HEK293 (cell line): ENCODE measurements at regions not wholly inside any gene's neighbourhood (a gene's known extent, or its start where the extent isn't known, plus 50 kb on each side); places are given as distances from the start of the nearest gene placed in this dataset.

Experiments
- CTCF ChIA-PET: fragments of 350-600 bp; formaldehyde crosslinking; extraction: SDS; loops from one replicate; lab custom pipeline; 2021; ENCODE audit warnings: antibody characterized with exemption; lab: Yijun Ruan, JAX
- POLR2A ChIA-PET: fragments of 300-600 bp; formaldehyde crosslinking; extraction: SDS; loops from one replicate; lab custom pipeline; 2020; ENCODE audit warnings: antibody characterized with exemption, inconsistent platforms; lab: Yijun Ruan, JAX
- H3K27ac ChIP-seq: fragments of 200-500 bp; sonication (Bioruptor generic); 2 replicates; pipeline ENCODE4 v1.5.1; 2014; ENCODE audit warnings: low read depth, low read length, control low read depth, inconsistent platforms; ENCODE audit errors: extremely low read depth
- H3K36me3 ChIP-seq, 2 experiments: fragments of 200-500 bp in 1 of 2; sonication (Bioruptor generic) in 1 of 2; 1 replicate in 1 of 2; 2 replicates in 1 of 2; pipeline ENCODE4 v1.5.1; 2014 to 2017; ENCODE audit warnings: inconsistent platforms in 2 of 2, low read length in 2 of 2; ENCODE audit not compliant: control insufficient read depth in 2 of 2, insufficient read depth in 1 of 2
- H3K4me1 ChIP-seq: fragments of 200-500 bp; sonication (Bioruptor generic); 2 replicates; pipeline ENCODE4 v1.5.1; 2014; ENCODE audit warnings: mild to moderate bottlenecking, low read length, inconsistent platforms; ENCODE audit not compliant: control insufficient read depth, insufficient read depth
- H3K4me3 ChIP-seq: 2 replicates; pipeline ENCODE4 v1.5.1; 2011; ENCODE audit warnings: low read depth, mild to moderate bottlenecking, control low read depth, low read length, moderate library complexity
- H3K9me3 ChIP-seq: fragments of 200-500 bp; sonication (Bioruptor generic); 2 replicates; pipeline ENCODE4 v1.5.1; 2014; ENCODE audit warnings: low read depth, low read length, inconsistent platforms; ENCODE audit not compliant: control insufficient read depth, insufficient read depth
- CTCF ChIP-seq: fragments of 450-650 bp; formaldehyde crosslinking; IDR thresholded peaks from 2 replicates; pipeline ENCODE4 v1.5.1; 2016; ENCODE audit warnings: missing biosample characterization, missing genetic modification characterization
- EGR2 ChIP-seq: fragments of 450-650 bp; formaldehyde crosslinking; IDR thresholded peaks from 2 replicates; pipeline ENCODE4 v1.5.1; 2016; ENCODE audit warnings: low read depth, missing biosample characterization, missing genetic modification characterization
- GLI4 ChIP-seq: fragments of 450-650 bp; formaldehyde crosslinking; IDR thresholded peaks from 2 replicates; pipeline ENCODE4 v1.5.1; 2016; ENCODE audit warnings: missing biosample characterization, missing genetic modification characterization
- GLIS1 ChIP-seq: fragments of 450-650 bp; formaldehyde crosslinking; IDR thresholded peaks from 2 replicates; pipeline ENCODE4 v1.5.1; 2016; ENCODE audit warnings: missing biosample characterization, missing genetic modification characterization
- MEIS1 ChIP-seq: sonication (generic); formaldehyde crosslinking; IDR thresholded peaks from 2 replicates; pipeline ENCODE4 v1.8.1; 2022; ENCODE audit warnings: missing genetic modification reagents, mild to moderate bottlenecking, borderline replicate concordance
- ZBTB20 ChIP-seq: fragments of 450-650 bp; formaldehyde crosslinking; IDR thresholded peaks from 2 replicates; pipeline ENCODE4 v1.5.1; 2016; ENCODE audit warnings: missing biosample characterization, missing genetic modification characterization
- ZBTB48 ChIP-seq: fragments of 450-650 bp; formaldehyde crosslinking; IDR thresholded peaks from 2 replicates; pipeline ENCODE4 v1.5.1; 2016; ENCODE audit warnings: missing biosample characterization, missing genetic modification characterization
- ZFP41 ChIP-seq: fragments of 450-650 bp; formaldehyde crosslinking; IDR thresholded peaks from 2 replicates; pipeline ENCODE4 v1.5.1; 2016; ENCODE audit warnings: missing biosample characterization, missing genetic modification characterization, borderline replicate concordance
- ZNF114 ChIP-seq: fragments of 450-650 bp; formaldehyde crosslinking; IDR thresholded peaks from 2 replicates; pipeline ENCODE4 v1.5.0; 2017; ENCODE audit warnings: missing biosample characterization, missing genetic modification characterization
- ZNF132 ChIP-seq: fragments of 450-650 bp; formaldehyde crosslinking; IDR thresholded peaks from 2 replicates; pipeline ENCODE4 v1.5.1; 2017; ENCODE audit warnings: missing biosample characterization, missing genetic modification characterization, borderline replicate concordance
- ZNF221 ChIP-seq: fragments of 450-650 bp; formaldehyde crosslinking; IDR thresholded peaks from 2 replicates; pipeline ENCODE4 v1.5.1; 2017; ENCODE audit warnings: missing biosample characterization, missing genetic modification characterization, borderline replicate concordance
- ZNF311 ChIP-seq: fragments of 450-650 bp; formaldehyde crosslinking; IDR thresholded peaks from 2 replicates; pipeline ENCODE4 v1.5.1; 2017; ENCODE audit warnings: missing biosample characterization, missing genetic modification characterization, borderline replicate concordance
- ZNF354C ChIP-seq: fragments of 450-650 bp; formaldehyde crosslinking; IDR thresholded peaks from 2 replicates; pipeline ENCODE4 v1.5.1; 2016; ENCODE audit warnings: missing biosample characterization, missing genetic modification characterization, low read depth, borderline replicate concordance
- ZNF529 ChIP-seq: fragments of 450-650 bp; formaldehyde crosslinking; IDR thresholded peaks from 2 replicates; pipeline ENCODE4 v1.5.1; 2017; ENCODE audit warnings: missing genetic modification characterization, missing biosample characterization; ENCODE audit not compliant: insufficient replicate concordance
- ZNF548 ChIP-seq: fragments of 450-650 bp; formaldehyde crosslinking; IDR thresholded peaks from 2 replicates; pipeline ENCODE4 v1.5.1; 2016; ENCODE audit warnings: missing biosample characterization, missing genetic modification characterization
- ZNF549 ChIP-seq: fragments of 450-650 bp; IDR thresholded peaks from 2 replicates; pipeline ENCODE4 v1.5.1; 2018; ENCODE audit warnings: missing biosample characterization, missing genetic modification characterization, mild to moderate bottlenecking, inconsistent platforms, moderate library complexity
- ZNF571 ChIP-seq: fragments of 450-650 bp; formaldehyde crosslinking; IDR thresholded peaks from 2 replicates; pipeline ENCODE4 v1.5.0; 2017; ENCODE audit warnings: missing biosample characterization, missing genetic modification characterization
- ZNF610 ChIP-seq: fragments of 450-650 bp; formaldehyde crosslinking; IDR thresholded peaks from 2 replicates; pipeline ENCODE4 v1.5.1; 2016; ENCODE audit warnings: missing biosample characterization, missing genetic modification characterization, borderline replicate concordance
- ZNF701 ChIP-seq: fragments of 450-650 bp; formaldehyde crosslinking; IDR thresholded peaks from 2 replicates; pipeline ENCODE4 v1.5.1; 2016; ENCODE audit warnings: missing biosample characterization, missing genetic modification characterization
- ZNF747 ChIP-seq: fragments of 450-650 bp; formaldehyde crosslinking; IDR thresholded peaks from 2 replicates; pipeline ENCODE4 v1.5.1; 2016; ENCODE audit warnings: missing biosample characterization, missing genetic modification characterization
- ZNF76 ChIP-seq: fragments of 450-650 bp; formaldehyde crosslinking; IDR thresholded peaks from 2 replicates; pipeline ENCODE4; 2016; ENCODE audit warnings: low read depth, missing biosample characterization, missing genetic modification characterization, borderline replicate concordance
- ZNF837 ChIP-seq: fragments of 450-650 bp; formaldehyde crosslinking; IDR thresholded peaks from 2 replicates; pipeline ENCODE4 v1.5.1; 2016; ENCODE audit warnings: missing biosample characterization, missing genetic modification characterization
- TF ChIP-seq, protein P1 (sequence below): fragments of 450-650 bp; formaldehyde crosslinking; IDR thresholded peaks from 2 replicates; pipeline ENCODE4 v1.5.1; 2016; ENCODE audit warnings: missing biosample characterization, missing genetic modification characterization
- TF ChIP-seq, protein P2 (sequence below): fragments of 450-650 bp; formaldehyde crosslinking; IDR thresholded peaks from 2 replicates; pipeline ENCODE4 v1.5.1; 2016; ENCODE audit warnings: missing biosample characterization, missing genetic modification characterization

- no peak overlapping the region for H3K27ac ChIP-seq
- H3K9me3 ChIP-seq, result no peaks in the 10 kb centered on the region
- no peak overlapping the region for H3K4me3 ChIP-seq
- TF ChIP-seq, protein P1, sequence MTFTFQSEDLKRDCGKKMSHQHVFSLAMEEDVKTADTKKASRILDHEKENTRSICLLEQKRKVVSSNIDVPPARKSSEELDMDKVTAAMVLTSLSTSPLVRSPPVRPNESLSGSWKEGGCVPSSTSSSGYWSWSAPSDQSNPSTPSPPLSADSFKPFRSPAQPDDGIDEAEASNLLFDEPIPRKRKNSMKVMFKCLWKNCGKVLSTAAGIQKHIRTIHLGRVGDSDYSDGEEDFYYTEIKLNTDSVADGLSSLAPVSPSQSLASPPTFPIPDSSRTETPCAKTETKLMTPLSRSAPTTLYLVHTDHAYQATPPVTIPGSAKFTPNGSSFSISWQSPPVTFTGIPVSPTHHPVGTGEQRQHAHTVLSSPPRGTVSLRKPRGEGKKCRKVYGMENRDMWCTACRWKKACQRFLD (tag by site-specific recombination), result no peak
- no peak for TF ChIP-seq ZNF571
- no peaks in the 10 kb centered on the region for H3K4me1 ChIP-seq
- POLR2A ChIA-PET, result no interaction called here
- no peaks in the 10 kb centered on the region for H3K36me3 ChIP-seq
- CTCF ChIA-PET, result no interaction called here
Measured at GRCh38 chr4:31702326-31702725, 982.2 kb downstream of the PCDH7 start.

DNA sequence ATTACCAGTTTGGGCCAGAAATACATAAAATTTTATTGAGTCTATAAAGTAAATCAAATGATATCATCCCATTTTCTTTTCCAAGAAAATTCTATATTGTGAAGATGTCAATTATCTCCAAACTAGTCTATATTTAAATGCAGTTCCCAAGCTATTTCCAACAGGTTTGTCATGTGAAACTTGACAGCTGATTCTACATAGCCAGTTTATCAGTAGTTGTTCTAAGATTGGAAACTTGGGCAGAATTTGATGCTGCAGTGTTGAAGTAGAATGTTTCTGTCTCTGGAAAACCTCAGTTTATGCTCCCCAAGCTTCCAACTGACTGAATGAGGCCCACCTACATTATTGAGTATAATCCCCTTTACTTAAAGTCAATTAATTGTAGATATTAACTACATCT is 994.1 kb downstream of the PCDH7 start:
- POLR2A ChIA-PET, result no interaction called here
- CTCF ChIA-PET, result no interaction called here

DNA sequence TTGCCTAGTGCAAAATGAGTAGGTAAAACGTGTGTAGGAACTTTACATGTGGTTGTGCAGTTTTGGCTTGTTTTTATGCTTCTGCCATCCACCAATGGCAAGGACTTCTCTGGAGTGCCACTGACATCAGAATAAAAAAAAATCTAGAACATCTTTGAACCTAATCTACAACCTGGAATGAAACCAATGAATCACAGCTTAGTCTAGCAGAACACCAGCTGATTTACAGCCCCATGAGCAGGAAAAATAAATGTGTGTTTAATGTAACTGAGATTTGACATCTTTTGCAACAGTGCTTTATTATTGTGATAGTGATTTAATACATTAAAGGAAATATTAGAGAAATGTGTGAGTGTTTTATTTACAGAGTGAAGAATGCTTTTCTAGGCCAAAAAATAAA is 995.1 kb downstream of the PCDH7 start:
- CTCF ChIA-PET, result interaction anchor here (0.7 kb wide), 1 partner anchor 1352 kb away, joined by 3 read pairs; no protein-coding TSS in a partner anchor
- POLR2A ChIA-PET, result no interaction called here

More for the DNA sequence above, 994.1 kb downstream of the PCDH7 start:
- Histone ChIP-seq H3K4me3 (no peak overlapping the region), H3K4me1 (no peaks in the 10 kb centered on the region), H3K27ac (no peak overlapping the region), H3K9me3 (no peaks in the 10 kb centered on the region), H3K36me3 (no peaks in the 10 kb centered on the region)
- TF ChIP-seq ZNF221 (tag by site-specific recombination) (no peak), ZNF549 (tag by site-specific recombination) (no peak)

DNA sequence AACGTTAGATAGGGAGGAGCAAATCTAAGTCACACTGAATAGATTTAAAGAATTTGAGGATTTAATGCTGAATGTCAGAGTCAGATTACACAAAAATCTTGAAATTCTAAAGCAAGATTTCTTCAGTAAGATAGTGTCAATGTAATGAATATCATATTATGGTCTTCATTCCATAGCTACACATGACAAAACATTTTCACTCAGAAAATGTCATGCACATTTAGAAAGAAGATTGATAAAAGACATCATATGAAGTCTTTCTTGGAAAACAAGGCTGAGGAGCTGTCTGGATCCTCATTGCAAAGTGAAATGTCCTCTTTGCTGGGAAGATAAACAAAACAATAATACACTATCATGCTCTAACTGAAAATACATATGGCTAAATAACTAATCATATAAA is 1006.9 kb downstream of the PCDH7 start:
- no peaks in the 10 kb centered on the region for H3K4me1 ChIP-seq
- ChIA-PET POLR2A (no interaction called here), CTCF (interaction anchor here (1.1 kb wide), 1 partner anchor 26 kb away, joined by 3 read pairs; no protein-coding TSS in a partner anchor)
- no peak overlapping the region for H3K27ac ChIP-seq
- no peaks in the 10 kb centered on the region for H3K9me3 ChIP-seq
- no peaks in the 10 kb centered on the region for H3K36me3 ChIP-seq
- no peak overlapping the region for H3K4me3 ChIP-seq
- TF ChIP-seq ZNF529 (tag by site-specific recombination) (no peak), ZNF132 (no peak)
- TF ChIP-seq, protein P2, sequence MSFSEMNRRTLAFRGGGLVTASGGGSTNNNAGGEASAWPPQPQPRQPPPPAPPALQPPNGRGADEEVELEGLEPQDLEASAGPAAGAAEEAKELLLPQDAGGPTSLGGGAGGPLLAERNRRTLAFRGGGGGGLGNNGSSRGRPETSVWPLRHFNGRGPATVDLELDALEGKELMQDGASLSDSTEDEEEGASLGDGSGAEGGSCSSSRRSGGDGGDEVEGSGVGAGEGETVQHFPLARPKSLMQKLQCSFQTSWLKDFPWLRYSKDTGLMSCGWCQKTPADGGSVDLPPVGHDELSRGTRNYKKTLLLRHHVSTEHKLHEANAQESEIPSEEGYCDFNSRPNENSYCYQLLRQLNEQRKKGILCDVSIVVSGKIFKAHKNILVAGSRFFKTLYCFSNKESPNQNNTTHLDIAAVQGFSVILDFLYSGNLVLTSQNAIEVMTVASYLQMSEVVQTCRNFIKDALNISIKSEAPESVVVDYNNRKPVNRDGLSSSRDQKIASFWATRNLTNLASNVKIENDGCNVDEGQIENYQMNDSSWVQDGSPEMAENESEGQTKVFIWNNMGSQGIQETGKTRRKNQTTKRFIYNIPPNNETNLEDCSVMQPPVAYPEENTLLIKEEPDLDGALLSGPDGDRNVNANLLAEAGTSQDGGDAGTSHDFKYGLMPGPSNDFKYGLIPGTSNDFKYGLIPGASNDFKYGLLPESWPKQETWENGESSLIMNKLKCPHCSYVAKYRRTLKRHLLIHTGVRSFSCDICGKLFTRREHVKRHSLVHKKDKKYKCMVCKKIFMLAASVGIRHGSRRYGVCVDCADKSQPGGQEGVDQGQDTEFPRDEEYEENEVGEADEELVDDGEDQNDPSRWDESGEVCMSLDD (tag by site-specific recombination), result no peak

More for the DNA sequence above, 995.1 kb downstream of the PCDH7 start:
- no peaks in the 10 kb centered on the region for H3K9me3 ChIP-seq
- TF ChIP-seq ZNF76, result no peak
- no peak for TF ChIP-seq ZNF548 (tag by site-specific recombination)
- TF ChIP-seq ZNF114 (tag by site-specific recombination), result no peak
- TF ChIP-seq GLI4 (tag by site-specific recombination), result no peak
- no peak for TF ChIP-seq ZFP41 (tag by site-specific recombination)
- TF ChIP-seq ZNF837 (tag by site-specific recombination), result no peak
- TF ChIP-seq EGR2 (tag by site-specific recombination), result no peak
- no peak for TF ChIP-seq ZNF701 (tag by site-specific recombination)
- TF ChIP-seq ZBTB48, result no peak
- no peak for TF ChIP-seq ZNF747 (tag by site-specific recombination)
- TF ChIP-seq GLIS1 (tag by site-specific recombination), result no peak
- TF ChIP-seq CTCF (tag by site-specific recombination), result no peak
- no peak for TF ChIP-seq ZNF311
- TF ChIP-seq ZBTB20, result no peak
- no peak for TF ChIP-seq ZNF610
- TF ChIP-seq ZNF354C, result no peak
- no peak for TF ChIP-seq MEIS1 (CRISPR knock-in tag)
- TF ChIP-seq, all 188 proteins: peak for 0
- Histone ChIP-seq H3K4me1 (no peaks in the 10 kb centered on the region), H3K27ac (no peak overlapping the region), H3K36me3 (no peaks in the 10 kb centered on the region), H3K4me3 (no peak overlapping the region)
